HepG2 (cell line): ENCODE measurements at regions not wholly inside any gene's neighbourhood (a gene's known extent, or its start where the extent isn't known, plus 50 kb on each side); places are given as distances from the start of the nearest gene placed in this dataset.

Source experiments
- ATAC-seq: fragments of 200-7000 bp; cut with Tn5 transposase; 3 replicates; pipeline ENCODE4 v1.9.1; 2020; ENCODE audit warnings: mild to moderate bottlenecking, moderate library complexity
- BruUV-seq: library from RNA; stranded (reverse); fragments of 400-500 nt; replicated peaks from 2 replicates; lab custom pipeline; 2021; lab: Mats Ljungman, UMichigan
- CTCF ChIA-PET: fragments of 300-600 bp; formaldehyde crosslinking; extraction: SDS; loops from one replicate; lab custom pipeline; 2021; ENCODE audit warnings: low total read pairs, inconsistent platforms, low intra/inter-chr PET ratio; lab: Yijun Ruan, JAX
- POLR2A ChIA-PET: fragments of 350-600 bp; sonication (Branson Sonifier 250); formaldehyde crosslinking; loops from one replicate; lab custom pipeline; 2020; ENCODE audit warnings: antibody characterized with exemption, inconsistent platforms; lab: Yijun Ruan, JAX
- DNase-seq: peaks from one replicate; pipeline ENCODE4 v3.0.0-alpha.2; 2015; ENCODE audit warnings: low spot score
- FAIRE-seq: peaks from 3 replicates; lab custom pipeline; 2011; peaks lifted over from hg19 to GRCh38; lab: Jason Lieb, UNC
- H2AFZ ChIP-seq: one replicate; pipeline ENCODE4 v1.6.1; 2011; ENCODE audit warnings: low read length, inconsistent platforms
- H3K27ac ChIP-seq: fragments of 300-600 bp; 3 replicates; pipeline ENCODE4 v1.8.0; 2011; ENCODE audit warnings: mixed run types, mild to moderate bottlenecking, mixed read lengths, low read length, inconsistent platforms; ENCODE audit not compliant: insufficient read depth; ENCODE audit errors: extremely low read length
- H3K27me3 ChIP-seq, 2 experiments: fragments of 200-600 bp in 1 of 2; 2 replicates in 1 of 2; 3 replicates in 1 of 2; pipeline versions ENCODE4 v1.6.0 to v1.8.0; 2011; ENCODE audit warnings: low read length in 2 of 2, mild to moderate bottlenecking in 2 of 2, moderate library complexity in 2 of 2, inconsistent platforms in 1 of 2; ENCODE audit not compliant: insufficient read depth in 2 of 2, control insufficient read depth in 1 of 2
- H3K36me3 ChIP-seq, 2 experiments: fragments of 200-600 bp in 1 of 2; replicated peaks in 1 of 2; 2 replicates in 1 of 2; 3 replicates in 1 of 2; pipeline versions ENCODE4 v1.5.1 to v1.8.0; 2011; ENCODE audit warnings: low read length in 2 of 2, inconsistent platforms in 1 of 2; ENCODE audit not compliant: insufficient read depth in 2 of 2, control insufficient read depth in 1 of 2
- H3K4me1 ChIP-seq: 2 replicates; pipeline ENCODE4 v1.5.1; 2012; ENCODE audit warnings: low read length, inconsistent platforms; ENCODE audit not compliant: insufficient read depth
- H3K4me2 ChIP-seq: 2 replicates; pipeline ENCODE4 v1.6.0; 2011; ENCODE audit warnings: low read depth, low read length, inconsistent platforms
- H3K4me3 ChIP-seq, 3 experiments: fragments of 200-600 bp in 1 of 3; sonication (generic), shearing (Covaris generic) in 1 of 3; replicated peaks in 1 of 3; 2 replicates each; pipeline ENCODE4 v1.5.1; 2011 to 2016; ENCODE audit warnings: low read length in 3 of 3, inconsistent platforms in 2 of 3, low read depth in 2 of 3, mild to moderate bottlenecking in 2 of 3, control low read depth in 1 of 3, mixed read lengths in 1 of 3; ENCODE audit not compliant: insufficient read depth in 1 of 3
- H3K79me2 ChIP-seq: one replicate; pipeline ENCODE4 v1.6.1; 2011; ENCODE audit warnings: low read length, inconsistent platforms; ENCODE audit not compliant: insufficient read depth
- H3K9ac ChIP-seq: 2 replicates; pipeline ENCODE4 v1.6.0; 2011; ENCODE audit warnings: mild to moderate bottlenecking, low read depth, low read length, inconsistent platforms; ENCODE audit not compliant: insufficient read depth
- H3K9me3 ChIP-seq: 2 replicates; pipeline ENCODE4 v1.5.1; 2012; ENCODE audit warnings: mild to moderate bottlenecking, low read length
- H4K20me1 ChIP-seq: 2 replicates; pipeline ENCODE4 v1.6.0; 2011; ENCODE audit warnings: inconsistent platforms, mild to moderate bottlenecking, low read length, moderate library complexity; ENCODE audit not compliant: insufficient read depth
- ATM ChIP-seq: fragments of 450-650 bp; IDR thresholded peaks from 2 replicates; pipeline ENCODE4 v1.7.1; 2017; ENCODE audit warnings: mild to moderate bottlenecking, borderline replicate concordance
- MLX ChIP-seq: IDR thresholded peaks from 2 replicates; pipeline ENCODE4 v1.6.1; 2016
- NAIF1 ChIP-seq: sonication (generic); formaldehyde crosslinking; IDR thresholded peaks from 2 replicates; pipeline ENCODE4 v1.5.0; 2020; ENCODE audit warnings: mild to moderate bottlenecking, missing genetic modification reagents, borderline replicate concordance
- SOX13 ChIP-seq, 3 experiments: fragments of 450-650 bp in 1 of 3; sonication (generic) in 1 of 3; formaldehyde crosslinking in 1 of 3; IDR thresholded peaks in 2 of 3; conservative IDR thresholded peaks in 1 of 3; 2 replicates each; pipeline versions ENCODE4 v1.5.0 to v1.6.1; 2016 to 2020; ENCODE audit warnings: antibody characterized with exemption in 1 of 3, mild to moderate bottlenecking in 1 of 3, missing compliant biosample characterization in 1 of 3, missing genetic modification reagents in 1 of 3, moderate library complexity in 1 of 3
- TOE1 ChIP-seq: sonication (generic); formaldehyde crosslinking; IDR thresholded peaks from 2 replicates; pipeline ENCODE4 v1.4.0; 2020; ENCODE audit warnings: mild to moderate bottlenecking, missing genetic modification reagents
- ZBTB43 ChIP-seq: sonication (generic); formaldehyde crosslinking; conservative IDR thresholded peaks from 2 replicates; pipeline ENCODE4 v1.4.0; 2020; ENCODE audit warnings: missing genetic modification reagents
- ZNF17 ChIP-seq: sonication (generic); formaldehyde crosslinking; IDR thresholded peaks from 2 replicates; pipeline ENCODE4 v1.5.0; 2020; ENCODE audit warnings: mild to moderate bottlenecking, missing genetic modification reagents
- ZNF282 ChIP-seq: fragments of 450-650 bp; IDR thresholded peaks from 2 replicates; pipeline ENCODE4 v1.6.1; 2018; ENCODE audit not compliant: partially characterized antibody
- ZNF451 ChIP-seq: sonication (generic); formaldehyde crosslinking; IDR thresholded peaks from 2 replicates; pipeline ENCODE4 v1.5.0; 2020; ENCODE audit warnings: mild to moderate bottlenecking, missing genetic modification reagents
- ZNF615 ChIP-seq: sonication (generic); formaldehyde crosslinking; IDR thresholded peaks from 2 replicates; pipeline ENCODE4 v1.5.0; 2020; ENCODE audit warnings: mild to moderate bottlenecking, missing genetic modification reagents, borderline replicate concordance
- ZNF672 ChIP-seq: sonication (generic); formaldehyde crosslinking; IDR thresholded peaks from 2 replicates; pipeline ENCODE4 v1.8.1; 2022; ENCODE audit warnings: missing genetic modification reagents
- ZNF710 ChIP-seq: sonication (generic); formaldehyde crosslinking; IDR thresholded peaks from 2 replicates; pipeline ENCODE4 v1.5.0; 2020; ENCODE audit warnings: mild to moderate bottlenecking, missing genetic modification reagents, borderline replicate concordance
- ZNF737 ChIP-seq: sonication (generic); formaldehyde crosslinking; IDR thresholded peaks from 2 replicates; pipeline ENCODE4 v1.5.0; 2020; ENCODE audit warnings: missing genetic modification reagents, mild to moderate bottlenecking, borderline replicate concordance
- ZNF749 ChIP-seq: sonication (generic); formaldehyde crosslinking; IDR thresholded peaks from 2 replicates; pipeline ENCODE4 v1.8.0; 2022; ENCODE audit warnings: mild to moderate bottlenecking, missing genetic modification reagents, moderate library complexity, borderline replicate concordance
- WGBS: methylation state at CpG from one replicate; pipeline ENCODE4 v1.1.6; 2017; ENCODE audit warnings: low lambda C conversion rate; 5-methylcytosine and 5-hydroxymethylcytosine counted together
- in situ Hi-C: cut with HindIII; loops from 2 replicates; pipeline ENCODE4 v1.10.0; 2017; ENCODE audit warnings: low pct_unique_long_range_greater_than_20kb; ENCODE audit not compliant: extremely low pct_ligation_motif_present
- intact Hi-C: fragments of 100-400 bp; cut with micrococcal nuclease; formaldehyde crosslinking; loops from one replicate; pipeline ENCODE4 v1.10.0; 2022; ENCODE audit not compliant: unreplicated experiment

- TF ChIP-seq MLX (CRISPR knock-in tag) (no peak), ZNF737 (no peak), NAIF1 (no peak), ZNF451 (no peak), ZNF672 (CRISPR knock-in tag) (no peak), ATM (no peak), SOX13 (IDR thresholded peaks at IDR 0.05) (no peak), SOX13 (CRISPR knock-in tag; conservative IDR thresholded peaks at IDR 0.05 in 1 of 2, IDR thresholded peaks at IDR 0.05 in 1 of 2) (no peak), ZNF749 (CRISPR knock-in tag) (no peak), ZNF615 (no peak)
These were observed 95.3 kb upstream of the RNF152 start (continued) for GRCh38 chr18:61988100-61988499.

GRCh38 chr18:61985681-61986080 lies 92.9 kb upstream of the RNF152 start:
- POLR2A ChIA-PET = no interaction called here
- 0% methylated on average over 1 of the region's 1 CpG for WGBS
- FAIRE-seq = no peak
- TF ChIP-seq ZNF282 (no peak), ZNF710 (CRISPR knock-in tag) (no peak), TOE1 (CRISPR knock-in tag) (no peak), ZBTB43 (CRISPR knock-in tag) (no peak), ZNF17 (CRISPR knock-in tag) (no peak)

More at GRCh38 chr18:61985681-61986080, 92.9 kb upstream of the RNF152 start:
- H3K9ac ChIP-seq = no peak overlapping the region
- H3K4me1 ChIP-seq = no peaks in the 10 kb centered on the region
- H3K36me3 ChIP-seq = no peaks in the 10 kb centered on the region
- in situ Hi-C loops = no loop called here
- H3K4me3 ChIP-seq = no peak overlapping the region
- ATAC-seq = no peak
- no peaks in the 10 kb centered on the region for H3K79me2 ChIP-seq
- no peak overlapping the region for H2AFZ ChIP-seq
- no peak for DNase-seq
- no TSS peak for BruUV-seq
- no peaks in the 10 kb centered on the region for H3K27me3 ChIP-seq
- CTCF ChIA-PET = no interaction called here
- intact Hi-C loops = no loop called here
- no peak overlapping the region for H3K4me2 ChIP-seq
- no peaks in the 10 kb centered on the region for H3K9me3 ChIP-seq
- no peak overlapping the region for H3K27ac ChIP-seq
- H4K20me1 ChIP-seq = no peaks in the 10 kb centered on the region
